ENCODE measurements at regions not wholly inside any gene's neighbourhood (a gene's known extent, or its start where the extent isn't known, plus 50 kb on each side); places are given as distances from the start of the nearest gene placed in this dataset.

- Mint-ChIP-seq H3K36me3 (ENCODE audit: low read depth) (no peaks in the 10 kb centered on the region), H3K27ac (no peak overlapping the region), H3K27me3 (no peaks in the 10 kb centered on the region), H3K4me1 (peaks cover 19% of the 10 kb centered on the region), H3K4me3 (no peak overlapping the region), H3K9me3 (peaks cover 2% of the 10 kb centered on the region)
- POLR2A ChIA-PET, result no interaction called here
- DNase-seq, result no peak
- CTCF ChIA-PET, result no interaction called here
Observed at GRCh38 chrX:148385471-148385870, 114.9 kb upstream of the AFF2 start.

DNA sequence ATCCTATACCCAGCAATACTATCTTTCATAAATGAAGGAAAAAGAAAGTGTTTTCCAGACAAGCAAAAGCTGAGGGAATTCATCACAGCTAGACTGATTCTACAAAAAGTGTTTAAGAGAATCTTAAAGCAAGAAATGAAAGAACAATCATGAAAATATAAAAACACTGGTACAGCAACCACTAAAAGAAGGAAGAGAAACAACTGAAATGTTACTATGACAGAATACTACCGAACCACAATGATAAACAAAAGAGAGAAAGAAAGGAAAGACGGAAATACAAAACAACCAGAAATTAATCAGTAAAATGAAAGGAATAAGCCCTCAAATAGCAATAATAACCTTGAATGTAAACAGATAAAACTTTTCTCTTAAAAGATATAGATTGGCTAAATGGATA is 110.8 kb upstream of the AFF2 start:
- POLR2A ChIA-PET, result no interaction called here
- peaks cover 2% of the 10 kb centered on the region for H3K9me3 Mint-ChIP-seq
- H3K27me3 Mint-ChIP-seq, result no peaks in the 10 kb centered on the region
- no peak overlapping the region for H3K27ac Mint-ChIP-seq
- DNase-seq, result no peak
- H3K36me3 Mint-ChIP-seq (ENCODE audit: low read depth), result no peaks in the 10 kb centered on the region
- CTCF ChIA-PET, result interaction anchor here (0.6 to 1.0 kb wide), 2 partner anchors 78 to 254 kb away, joined by 3 to 4 read pairs; no protein-coding TSS in a partner anchor
- no peaks in the 10 kb centered on the region for H3K4me1 Mint-ChIP-seq
- H3K4me3 Mint-ChIP-seq, result no peak overlapping the region

DNA sequence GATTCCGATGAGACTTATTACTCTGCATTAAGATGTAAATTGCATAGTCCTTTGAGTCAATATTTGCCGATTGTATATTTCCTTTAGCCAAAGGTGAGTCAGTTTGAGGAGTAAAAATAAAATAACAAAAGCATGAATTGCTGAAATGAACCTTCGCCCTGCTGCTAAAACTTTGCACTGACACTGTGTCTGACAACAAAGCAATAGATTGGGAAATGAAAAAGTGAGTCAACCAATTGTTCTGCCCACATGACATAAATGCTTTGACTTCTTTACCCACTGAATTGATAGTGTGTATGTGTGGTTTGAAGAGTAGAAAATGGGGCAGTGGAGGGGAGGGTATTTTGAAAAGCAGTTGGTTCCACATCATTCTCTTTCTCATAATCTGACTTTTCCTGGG is 88.4 kb upstream of the AFF2 start:
- no peak overlapping the region for H3K27ac Mint-ChIP-seq
- no peaks in the 10 kb centered on the region for H3K9me3 Mint-ChIP-seq
- DNase-seq, result no peak
- H3K4me1 Mint-ChIP-seq, result no peaks in the 10 kb centered on the region
- no peaks in the 10 kb centered on the region for H3K36me3 Mint-ChIP-seq (ENCODE audit: low read depth)
- H3K4me3 Mint-ChIP-seq, result no peak overlapping the region
- POLR2A ChIA-PET, result no interaction called here
- H3K27me3 Mint-ChIP-seq, result peaks cover 4% of the 10 kb centered on the region
- CTCF ChIA-PET, result no interaction called here

DNA sequence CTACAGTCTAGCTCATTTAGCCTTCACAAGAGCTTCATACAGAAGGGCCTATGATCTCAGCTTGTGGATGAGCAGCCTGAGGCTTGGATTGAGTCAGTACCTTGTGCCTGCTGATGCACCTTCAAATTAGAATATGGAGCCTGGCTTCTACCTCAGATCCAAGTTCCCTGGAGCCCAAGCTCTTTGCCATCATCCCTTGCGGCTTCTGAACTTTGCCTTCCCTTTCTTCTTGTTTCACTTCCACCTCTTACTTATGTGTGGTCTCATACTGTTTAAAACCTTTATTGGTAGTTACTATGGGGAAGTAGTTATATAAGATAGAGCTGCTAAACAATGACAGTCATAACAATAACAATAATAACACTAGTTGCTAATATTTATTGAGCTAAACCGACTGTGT is 84.3 kb upstream of the AFF2 start:
- H3K36me3 Mint-ChIP-seq (ENCODE audit: low read depth), result no peaks in the 10 kb centered on the region
- no peaks in the 10 kb centered on the region for H3K27me3 Mint-ChIP-seq
- H3K4me3 Mint-ChIP-seq, result no peak overlapping the region
- no peak for DNase-seq
- peaks cover 4% of the 10 kb centered on the region for H3K9me3 Mint-ChIP-seq
- ChIA-PET POLR2A (no interaction called here), CTCF (no interaction called here)
- H3K4me1 Mint-ChIP-seq, result no peaks in the 10 kb centered on the region
- no peak overlapping the region for H3K27ac Mint-ChIP-seq

GRCh38 chrX:148416931-148417330 is 83.5 kb upstream of the AFF2 start:
- Mint-ChIP-seq H3K4me1 (no peaks in the 10 kb centered on the region), H3K27me3 (no peaks in the 10 kb centered on the region), H3K4me3 (no peak overlapping the region), H3K9me3 (peaks cover 4% of the 10 kb centered on the region), H3K27ac (no peak overlapping the region), H3K36me3 (ENCODE audit: low read depth) (no peaks in the 10 kb centered on the region)
- no peak for DNase-seq
- CTCF ChIA-PET, result no interaction called here
- POLR2A ChIA-PET, result no interaction called here

- DNase-seq, result no peak
- ChIA-PET POLR2A (no interaction called here), CTCF (no interaction called here)
- H3K27ac Mint-ChIP-seq, result no peak overlapping the region
- H3K27me3 Mint-ChIP-seq, result no peaks in the 10 kb centered on the region
- H3K4me1 Mint-ChIP-seq, result no peaks in the 10 kb centered on the region
- no peaks in the 10 kb centered on the region for H3K36me3 Mint-ChIP-seq (ENCODE audit: low read depth)
- H3K4me3 Mint-ChIP-seq, result no peak overlapping the region
- H3K9me3 Mint-ChIP-seq, result peaks cover 4% of the 10 kb centered on the region
Observed at GRCh38 chrX:148417934-148418333, 82.5 kb upstream of the AFF2 start.

- Mint-ChIP-seq H3K4me1 (no peaks in the 10 kb centered on the region), H3K27me3 (no peaks in the 10 kb centered on the region), H3K27ac (no peak overlapping the region), H3K36me3 (ENCODE audit: low read depth) (no peaks in the 10 kb centered on the region), H3K9me3 (peaks cover 4% of the 10 kb centered on the region), H3K4me3 (no peak overlapping the region)
- no peak for DNase-seq
- POLR2A ChIA-PET, result no interaction called here
- CTCF ChIA-PET, result no interaction called here
Observed at GRCh38 chrX:148422526-148422925, 77.9 kb upstream of the AFF2 start.

DNA sequence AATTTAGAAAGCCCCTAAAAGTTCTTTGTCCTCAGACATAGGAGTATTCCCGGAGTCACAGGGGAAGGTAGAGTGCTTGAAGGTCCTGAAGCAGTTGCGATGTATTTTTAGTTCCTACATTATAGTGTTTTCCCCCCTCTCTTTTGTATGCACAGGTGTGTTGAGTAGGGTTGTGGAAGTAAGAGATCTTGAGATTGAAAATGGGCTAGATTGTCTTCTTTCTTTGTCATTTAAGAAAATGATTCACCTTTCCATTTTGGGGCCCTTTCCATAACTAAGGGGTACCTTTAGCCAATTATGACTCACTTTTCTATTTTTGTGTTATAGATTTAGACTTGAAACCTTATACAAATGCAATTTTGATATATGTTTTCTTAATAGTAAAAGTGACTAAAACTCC is 75.8 kb upstream of the AFF2 start:
- no peak for DNase-seq
- ChIA-PET POLR2A (no interaction called here), CTCF (no interaction called here)
- no peaks in the 10 kb centered on the region for H3K27me3 Mint-ChIP-seq
- no peak overlapping the region for H3K27ac Mint-ChIP-seq
- no peaks in the 10 kb centered on the region for H3K9me3 Mint-ChIP-seq
- H3K36me3 Mint-ChIP-seq (ENCODE audit: low read depth), result no peaks in the 10 kb centered on the region
- H3K4me1 Mint-ChIP-seq, result no peaks in the 10 kb centered on the region
- H3K4me3 Mint-ChIP-seq, result no peak overlapping the region

DNA sequence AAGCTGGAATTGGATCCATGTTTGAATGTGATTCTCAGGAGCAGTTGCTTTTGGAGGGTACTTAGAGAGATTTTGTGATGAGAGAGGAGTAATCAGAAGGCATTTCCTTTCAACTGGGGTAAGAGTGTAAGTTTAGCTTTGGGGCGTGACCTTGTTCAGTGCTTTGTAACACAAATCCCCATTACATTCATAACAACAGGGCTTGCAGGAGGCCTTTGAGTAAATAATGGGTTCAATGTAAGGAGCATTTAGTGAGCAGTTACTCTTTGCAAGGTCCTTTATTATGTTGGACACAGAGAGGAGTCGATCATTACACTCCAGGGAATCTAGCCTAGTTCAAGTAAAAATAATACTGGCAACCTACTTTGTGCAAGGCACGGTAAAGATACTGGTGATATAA is 74.0 kb upstream of the AFF2 start:
- no peak for DNase-seq
- Mint-ChIP-seq H3K4me3 (no peak overlapping the region), H3K27ac (no peak overlapping the region), H3K9me3 (no peaks in the 10 kb centered on the region), H3K36me3 (ENCODE audit: low read depth) (no peaks in the 10 kb centered on the region), H3K27me3 (no peaks in the 10 kb centered on the region), H3K4me1 (no peaks in the 10 kb centered on the region)
- POLR2A ChIA-PET, result no interaction called here
- CTCF ChIA-PET, result no interaction called here

- H3K27ac Mint-ChIP-seq, result no peak overlapping the region
- H3K36me3 Mint-ChIP-seq (ENCODE audit: low read depth), result no peaks in the 10 kb centered on the region
Observed at GRCh38 chrX:148441387-148441786, 59.0 kb upstream of the AFF2 start.

DNA sequence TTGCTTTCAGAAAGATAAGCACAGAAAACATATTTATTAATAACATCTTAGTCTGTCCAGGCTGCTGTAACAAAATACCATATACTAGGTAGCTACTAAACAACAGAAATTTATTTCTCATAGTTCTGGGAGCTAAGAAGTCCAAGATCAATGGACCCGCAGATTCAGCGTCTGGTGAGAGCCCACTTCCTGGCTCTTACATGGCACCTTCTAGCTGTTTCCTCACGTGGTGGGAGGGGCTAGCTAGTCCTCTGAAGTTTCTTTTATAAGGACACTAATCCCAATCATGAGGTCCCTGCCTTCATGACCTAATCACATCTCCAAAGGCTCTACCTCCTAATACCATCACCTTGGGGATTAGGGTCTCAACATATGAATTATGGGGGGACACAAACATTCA is 57.2 kb upstream of the AFF2 start:
- no peak for DNase-seq
- H3K4me1 Mint-ChIP-seq, result no peaks in the 10 kb centered on the region
- H3K4me3 Mint-ChIP-seq, result no peak overlapping the region
- H3K27me3 Mint-ChIP-seq, result no peaks in the 10 kb centered on the region
- ChIA-PET CTCF (no interaction called here), POLR2A (no interaction called here)
- no peaks in the 10 kb centered on the region for H3K9me3 Mint-ChIP-seq
- H3K27ac Mint-ChIP-seq, result no peak overlapping the region
- H3K36me3 Mint-ChIP-seq (ENCODE audit: low read depth), result no peaks in the 10 kb centered on the region

More at GRCh38 chrX:148441387-148441786, 59.0 kb upstream of the AFF2 start:
- POLR2A ChIA-PET, result no interaction called here
- no peak for DNase-seq
- CTCF ChIA-PET, result no interaction called here
- H3K27me3 Mint-ChIP-seq, result no peaks in the 10 kb centered on the region
- H3K9me3 Mint-ChIP-seq, result no peaks in the 10 kb centered on the region
- H3K4me3 Mint-ChIP-seq, result no peak overlapping the region
- no peaks in the 10 kb centered on the region for H3K4me1 Mint-ChIP-seq

- Mint-ChIP-seq H3K4me3 (no peak overlapping the region), H3K4me1 (no peaks in the 10 kb centered on the region), H3K9me3 (no peaks in the 10 kb centered on the region), H3K27me3 (no peaks in the 10 kb centered on the region), H3K36me3 (ENCODE audit: low read depth) (no peaks in the 10 kb centered on the region), H3K27ac (no peak overlapping the region)
- CTCF ChIA-PET, result no interaction called here
- POLR2A ChIA-PET, result no interaction called here
- DNase-seq, result no peak
Observed at GRCh38 chrX:148448686-148449085, 51.7 kb upstream of the AFF2 start.

Data from activated CD4-positive, alpha-beta memory T cell treated with anti-CD3 and anti-CD28 coated beads, Interleukin-2, amount 10 ng/mL, durations not matched to agents 7 days and 5 days (primary cell).